ENCODE measurements at regions not wholly inside any gene's neighbourhood (a gene's known extent, or its start where the extent isn't known, plus 50 kb on each side); places are given as distances from the start of the nearest gene placed in this dataset.
"Not testable (repeated sequence)": the region's sequence is repeated elsewhere in the genome, so short reads cannot be mapped to it uniquely, and the experiment has no call there.

DNA sequence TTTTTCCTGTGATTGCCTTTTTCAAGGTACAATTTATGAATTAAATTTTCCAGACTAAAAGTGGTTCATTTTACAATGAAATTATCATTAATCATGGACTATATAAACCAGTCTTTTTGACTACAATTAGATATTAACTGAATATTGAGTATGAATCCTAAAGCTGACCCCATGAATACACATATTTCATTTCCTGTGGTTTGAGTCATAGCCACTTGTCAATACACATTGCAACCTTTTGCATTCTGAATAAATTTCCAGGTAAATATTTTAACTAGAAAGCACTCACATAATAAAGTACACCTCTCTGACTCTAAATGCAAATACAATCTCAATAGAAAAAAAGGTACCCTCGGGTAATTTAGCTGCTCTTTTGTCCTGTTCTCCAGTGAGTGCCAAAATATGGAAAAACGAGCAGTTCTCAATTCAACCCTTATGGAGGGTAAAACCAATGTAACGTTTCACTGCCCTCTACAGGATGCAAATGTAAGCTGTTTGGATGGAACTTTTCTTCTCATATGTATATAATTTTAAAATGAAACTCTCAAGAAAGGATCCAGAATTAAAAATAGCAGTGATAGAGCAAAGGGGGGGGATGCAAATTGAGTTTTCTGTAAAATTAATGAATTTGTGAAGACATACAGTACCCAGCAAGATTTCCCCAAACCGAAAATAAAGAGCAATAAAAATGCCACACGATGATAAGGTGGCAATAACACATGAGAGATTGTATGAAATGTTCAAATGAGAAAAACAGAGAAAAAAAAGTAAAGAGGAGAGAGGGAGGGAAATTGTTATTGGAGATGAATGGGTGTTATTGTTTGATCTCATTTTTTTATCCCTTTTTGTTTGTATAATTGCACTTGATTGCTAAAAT is 1795.7 kb upstream of the PIK3C3 start:
- DNase-seq (ENCODE audit: low read depth in 4 of 4, low spot score in 2 of 4), result peak in 3 of 4 donors; percentile 6 to 34 (median 20)

GRCh38 chr18:40157120-40157519 is 1797.9 kb upstream of the PIK3C3 start:
- no peak for DNase-seq (ENCODE audit: low read depth in 4 of 4, low spot score in 2 of 4)

GRCh38 chr18:40152859-40153258 is 1802.2 kb upstream of the PIK3C3 start:
- no peak for DNase-seq (ENCODE audit: low read depth in 4 of 4, low spot score in 2 of 4)

DNA sequence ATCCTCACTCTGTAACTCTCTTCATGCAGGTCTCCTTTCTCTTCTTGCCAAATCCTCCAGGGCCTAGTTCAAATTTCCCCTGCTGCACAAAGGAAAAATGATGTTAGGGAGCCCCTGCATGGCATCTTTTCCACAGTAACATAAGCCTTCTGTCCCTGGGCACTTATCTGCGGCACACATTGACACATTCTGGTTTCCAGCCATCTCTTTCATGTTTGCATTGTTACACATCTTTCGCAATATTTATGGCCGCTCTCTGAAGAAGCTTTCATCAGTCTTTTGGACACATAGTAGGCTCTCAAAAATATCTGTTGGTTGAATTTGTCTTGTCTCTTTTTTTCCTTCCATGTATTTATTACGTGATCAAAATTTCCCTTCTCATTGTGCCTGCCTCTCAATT is 1806.1 kb upstream of the PIK3C3 start:
- no peak for DNase-seq (ENCODE audit: low read depth in 4 of 4, low spot score in 2 of 4)

DNA sequence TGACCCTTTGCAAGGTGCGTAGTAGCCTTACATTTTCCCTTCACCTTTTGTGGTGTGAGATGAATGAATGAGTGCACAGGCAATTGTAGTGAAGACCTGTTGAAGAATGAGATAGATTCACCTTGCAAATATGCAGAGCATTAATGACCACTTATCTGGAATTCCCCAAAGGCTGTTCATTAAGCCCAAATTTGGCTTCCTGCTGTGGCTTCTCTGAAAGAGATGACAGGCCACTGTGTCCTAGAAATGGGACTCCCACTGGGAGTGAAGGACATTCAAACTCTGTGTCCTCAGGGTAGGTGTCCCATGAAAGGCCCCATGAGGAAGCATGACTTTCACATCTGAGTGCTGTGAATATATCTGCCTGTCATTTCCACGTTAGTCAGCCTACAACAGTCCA is 1821.8 kb upstream of the PIK3C3 start:
- no peak for DNase-seq (ENCODE audit: low read depth in 4 of 4, low spot score in 2 of 4)

DNA sequence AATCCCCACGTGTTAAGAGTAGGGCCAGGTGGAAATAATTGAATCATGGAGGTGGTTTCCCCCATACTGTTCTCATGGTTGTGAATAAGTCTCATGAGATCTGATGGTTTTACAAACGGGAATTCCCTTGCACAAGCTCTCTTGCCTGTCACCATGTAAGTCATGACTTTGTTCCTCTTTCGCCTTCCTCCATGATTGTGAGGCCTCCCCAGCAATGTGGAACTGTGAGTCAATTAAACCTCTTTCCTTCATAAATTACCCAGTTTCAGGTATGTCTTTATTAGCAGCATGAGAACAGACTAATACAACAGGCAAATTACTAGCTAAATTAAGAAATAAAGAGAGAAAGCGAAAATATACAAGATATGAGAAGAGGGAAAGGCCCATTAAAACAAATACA is 1822.6 kb upstream of the PIK3C3 start:
- DNase-seq (ENCODE audit: low read depth in 4 of 4, low spot score in 2 of 4), result not testable (repeated sequence)

DNA sequence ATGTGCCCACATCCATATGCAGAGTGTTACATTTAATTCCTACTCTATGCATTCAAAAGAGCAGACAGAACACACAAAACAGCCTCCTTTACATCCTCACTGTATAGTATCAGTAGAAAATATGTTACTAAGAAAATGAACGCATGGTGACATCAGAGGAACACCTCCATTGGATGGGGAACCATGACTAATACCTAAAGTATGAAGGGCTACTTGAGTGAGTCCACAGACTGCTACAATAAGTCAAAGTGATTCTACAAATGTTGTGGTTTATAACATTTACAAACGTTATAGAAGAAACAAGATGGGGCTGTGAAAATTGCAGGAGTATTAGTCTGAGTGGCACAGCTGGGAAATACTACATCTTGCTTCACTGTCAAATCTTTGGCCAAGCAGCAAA is 1830.9 kb upstream of the PIK3C3 start:
- DNase-seq (ENCODE audit: low read depth in 4 of 4, low spot score in 2 of 4), result no peak

GRCh38 chr18:40120796-40121391 is 1834.1 kb upstream of the PIK3C3 start:
- DNase-seq (ENCODE audit: low read depth in 4 of 4, low spot score in 2 of 4), result no peak

DNA sequence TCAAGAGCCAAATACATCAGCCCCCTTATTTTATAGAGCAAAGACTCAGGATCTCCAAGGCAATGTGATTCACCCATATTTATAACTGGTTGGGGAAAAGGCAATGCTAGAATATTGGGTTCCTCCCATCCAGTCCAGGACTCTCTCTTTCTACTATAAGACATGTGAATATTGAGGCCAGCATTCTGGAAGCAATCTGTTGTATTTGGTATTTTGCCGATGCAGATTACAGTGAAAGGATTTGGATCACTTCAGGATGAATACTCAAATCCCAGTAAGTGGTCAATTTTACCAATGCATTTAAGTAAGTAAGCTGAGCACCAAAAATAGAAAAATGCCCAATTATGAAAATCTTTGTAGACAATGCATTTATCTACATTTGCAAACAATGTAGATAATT is 1834.7 kb upstream of the PIK3C3 start:
- DNase-seq (ENCODE audit: low read depth in 4 of 4, low spot score in 2 of 4), result no peak

DNA sequence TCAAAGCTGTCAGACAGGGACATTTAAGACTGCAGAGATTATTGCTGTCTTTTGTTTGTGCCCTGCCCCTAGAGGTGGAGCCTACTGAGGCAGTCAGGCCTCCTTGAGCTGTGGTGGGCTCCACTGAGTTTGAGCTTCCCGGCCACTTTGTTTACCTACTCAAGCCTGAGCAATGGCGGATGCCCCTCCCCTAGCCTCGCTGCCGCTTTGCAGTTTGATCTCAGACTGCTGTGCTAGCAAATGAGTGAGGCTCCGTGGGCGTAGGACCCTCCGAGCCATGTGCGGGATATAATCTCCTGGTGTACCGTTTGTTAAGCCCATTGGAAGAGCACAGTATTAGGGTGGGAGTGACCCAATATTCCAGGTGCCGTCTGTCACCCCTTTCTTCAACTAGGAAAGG is 1835.5 kb upstream of the PIK3C3 start:
- not testable (repeated sequence) for DNase-seq (ENCODE audit: low read depth in 4 of 4, low spot score in 2 of 4)

- DNase-seq (ENCODE audit: low read depth in 4 of 4, low spot score in 2 of 4), result no peak
Observed at GRCh38 chr18:40110455-40110854, 1844.6 kb upstream of the PIK3C3 start.

DNA sequence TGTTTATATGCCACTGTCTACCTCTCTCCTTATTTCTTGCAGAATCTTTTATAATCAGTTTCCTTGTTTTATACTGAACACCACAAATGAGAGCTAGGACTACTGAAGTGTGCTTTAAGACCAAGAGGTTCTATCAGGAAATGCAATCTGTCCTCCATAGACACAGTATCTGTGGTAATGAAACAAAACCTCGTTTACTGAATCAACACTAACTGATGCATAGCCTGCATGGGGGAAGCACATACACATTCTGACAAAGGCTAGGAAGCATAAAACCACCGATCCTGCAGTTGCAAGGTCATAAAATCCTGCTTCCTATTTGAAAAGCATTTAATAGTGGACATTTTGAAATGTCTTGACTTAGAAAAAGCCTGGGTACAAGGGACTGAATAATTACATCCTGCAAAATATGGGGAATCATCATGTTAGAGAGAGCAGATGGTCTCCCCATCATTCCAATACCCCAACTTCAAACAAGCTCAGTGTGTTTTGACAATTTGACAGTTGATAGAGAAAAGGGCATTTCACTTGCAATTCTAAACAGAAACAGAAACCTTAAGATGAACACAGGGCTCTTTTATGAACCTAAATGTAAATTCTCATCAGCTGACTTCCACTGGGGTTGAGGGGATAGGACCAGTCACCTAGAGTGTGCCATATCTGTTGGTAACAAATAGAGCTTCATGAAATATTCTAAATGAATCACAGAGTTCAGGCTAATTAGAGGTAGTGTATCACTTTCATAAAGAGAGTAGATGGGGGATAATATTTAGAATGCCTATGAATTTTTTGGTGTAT is 1845.6 kb upstream of the PIK3C3 start:
- peak in 1 of 4 donors; percentile 40 for DNase-seq (ENCODE audit: low read depth in 4 of 4, low spot score in 2 of 4)

DNA sequence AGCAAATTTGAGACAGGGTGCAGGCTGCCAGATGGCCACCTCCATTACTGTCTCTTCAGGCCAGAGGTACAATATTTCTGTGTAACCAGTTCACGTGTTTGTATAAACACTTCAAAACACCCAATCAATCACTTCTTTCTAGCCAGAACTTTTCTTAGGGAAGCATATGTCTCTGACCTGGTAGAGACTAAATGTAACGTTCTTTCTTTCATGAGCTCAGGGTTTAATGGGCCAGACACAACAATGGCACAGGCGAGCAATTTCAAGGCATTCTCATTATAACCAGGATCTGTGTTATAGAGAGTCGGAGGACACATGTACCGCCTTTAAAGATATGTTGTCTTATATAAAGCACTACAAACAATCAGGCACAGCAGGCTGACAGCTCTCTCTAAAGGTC is 1846.4 kb upstream of the PIK3C3 start:
- peak in 1 of 4 donors; percentile 39 for DNase-seq (ENCODE audit: low read depth in 4 of 4, low spot score in 2 of 4)

GRCh38 chr18:40102903-40103302 is 1852.1 kb upstream of the PIK3C3 start:
- no peak for DNase-seq (ENCODE audit: low read depth in 4 of 4, low spot score in 2 of 4)

- no peak for DNase-seq (ENCODE audit: low read depth in 4 of 4, low spot score in 2 of 4)
Observed at GRCh38 chr18:40099641-40100040, 1855.4 kb upstream of the PIK3C3 start.

GRCh38 chr18:40096675-40097074 is 1858.4 kb upstream of the PIK3C3 start:
- DNase-seq (ENCODE audit: low read depth in 4 of 4, low spot score in 2 of 4), result no peak

DNA sequence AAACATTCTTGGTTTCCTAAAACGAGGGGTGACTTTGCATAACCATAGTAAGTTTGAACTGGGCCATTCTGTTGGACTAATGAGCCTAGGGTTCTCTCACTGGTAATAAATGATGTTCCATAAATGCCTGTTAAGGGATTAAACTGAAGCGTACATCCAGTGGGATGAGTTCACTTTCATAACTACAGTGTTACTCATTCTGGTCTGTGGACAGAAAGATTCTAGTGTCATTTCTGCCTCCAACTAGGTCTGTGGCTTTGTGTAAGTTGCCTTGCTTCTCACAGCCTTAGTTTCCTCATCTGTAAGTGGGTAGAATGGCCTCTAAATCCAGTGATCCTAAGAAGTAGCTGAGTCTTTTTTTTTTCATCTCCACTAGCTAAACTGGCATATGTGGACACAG is 1860.6 kb upstream of the PIK3C3 start:
- DNase-seq (ENCODE audit: low read depth in 4 of 4, low spot score in 2 of 4), result no peak

DNA sequence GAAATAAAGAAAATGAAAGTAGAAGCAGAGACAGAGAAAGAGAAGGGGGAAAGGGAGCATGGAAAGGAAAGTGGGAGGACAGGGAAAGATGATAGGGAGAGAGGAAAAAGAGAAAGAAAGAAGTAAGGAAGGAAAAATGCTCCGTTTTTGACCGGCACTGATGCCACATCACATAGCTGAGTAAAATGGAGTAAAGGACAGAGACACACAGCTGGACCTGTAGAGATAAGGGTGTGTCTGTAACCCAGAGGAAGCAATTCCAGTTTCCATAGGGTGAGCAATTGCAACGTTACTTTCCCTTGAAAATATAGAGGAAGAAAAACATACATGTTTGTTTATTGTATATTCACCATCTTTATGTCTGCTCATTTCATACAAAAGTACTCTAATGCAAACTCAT is 1866.9 kb upstream of the PIK3C3 start:
- DNase-seq (ENCODE audit: low read depth in 4 of 4, low spot score in 2 of 4), result no peak

DNA sequence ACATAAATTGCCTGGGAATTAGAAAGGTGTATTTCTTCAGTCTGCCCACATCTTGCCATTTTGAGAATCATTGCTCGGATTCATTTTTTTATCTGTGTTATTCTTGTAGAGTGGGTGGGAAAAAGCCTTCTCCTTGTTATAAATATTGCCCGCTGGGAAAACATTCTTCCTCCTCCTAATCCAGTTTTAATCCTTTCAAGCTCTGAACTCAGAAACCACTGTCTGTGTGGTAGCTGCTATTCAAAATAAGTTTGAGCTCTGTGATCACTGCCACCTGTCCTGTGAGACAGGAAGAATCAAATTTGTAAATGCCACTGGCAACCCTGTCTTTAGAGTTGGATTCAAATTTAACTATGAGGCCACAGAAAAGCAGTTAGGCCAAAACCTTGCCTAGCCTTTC is 1875.2 kb upstream of the PIK3C3 start:
- DNase-seq (ENCODE audit: low read depth in 4 of 4, low spot score in 2 of 4), result no peak

DNA sequence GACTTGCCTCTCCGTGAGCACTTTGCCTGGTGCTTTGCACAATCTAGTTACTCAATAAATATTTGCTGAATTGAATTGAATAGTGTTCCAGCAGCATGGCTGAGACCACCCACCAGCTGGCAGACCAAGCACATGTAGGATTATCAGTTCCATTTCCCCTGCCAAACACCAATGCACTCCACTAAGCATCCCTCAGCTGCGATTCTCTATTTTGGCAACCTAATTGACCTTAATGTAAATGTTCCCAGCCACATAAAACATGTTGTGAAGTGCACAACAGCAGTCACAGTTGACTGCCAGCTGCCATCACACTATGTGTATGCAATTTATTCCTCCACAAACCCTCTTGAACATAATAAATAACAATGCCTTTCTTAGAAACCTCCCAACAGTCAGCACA is 1879.4 kb upstream of the PIK3C3 start:
- no peak for DNase-seq (ENCODE audit: low read depth in 4 of 4, low spot score in 2 of 4)

GRCh38 chr18:40072761-40073160 is 1882.3 kb upstream of the PIK3C3 start:
- no peak for DNase-seq (ENCODE audit: low read depth in 4 of 4, low spot score in 2 of 4)

Data from left renal cortex interstitium (tissue), 4 donors.